ENCODE measurements at regions not wholly inside any gene's neighbourhood (a gene's known extent, or its start where the extent isn't known, plus 50 kb on each side); places are given as distances from the start of the nearest gene placed in this dataset.
"Not testable (repeated sequence)": the region's sequence is repeated elsewhere in the genome, so short reads cannot be mapped to it uniquely, and the experiment has no call there.

DNA sequence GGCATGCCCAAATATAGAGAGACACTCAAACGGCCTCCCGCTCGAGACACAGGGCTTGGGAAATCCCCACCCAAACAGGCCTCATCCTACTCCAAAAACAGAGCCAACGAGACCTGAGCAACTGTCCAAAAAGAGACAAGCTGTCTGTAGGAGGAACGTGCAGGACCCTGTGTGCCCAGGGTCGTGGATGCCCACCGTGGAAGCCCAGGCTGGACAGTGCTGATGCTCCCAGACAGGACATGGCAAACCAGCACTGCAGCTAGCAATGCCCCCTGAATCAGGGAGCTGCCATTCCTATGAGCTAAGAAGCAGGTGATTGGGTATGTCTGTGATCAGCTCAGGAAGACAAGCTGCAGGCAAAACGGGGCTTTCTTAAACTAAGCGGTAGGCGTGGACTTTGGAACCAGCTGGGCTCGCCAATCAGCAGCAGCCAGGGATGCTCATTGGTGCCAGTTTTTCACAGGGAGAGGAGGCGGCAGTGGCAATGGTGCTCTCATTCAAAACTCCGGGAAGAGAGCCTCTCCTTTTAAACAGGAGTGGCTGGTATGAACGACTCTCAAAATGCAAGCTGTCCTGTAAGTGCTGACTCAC lies 113.1 kb upstream of the IRX2 start:
- intact Hi-C loops (cut with DNase I) = no loop called here
- ATAC-seq = no peak
- TF ChIP-seq CTCF (IDR thresholded peaks at IDR 0.05) = no peak
- Histone ChIP-seq H3K4me1 (no peaks in the 10 kb centered on the region), H3K36me3 (ENCODE audit: insufficient read depth in 1 of 2, low read depth in 1 of 2) (no peaks in the 10 kb centered on the region), H3K9me3 (no peaks in the 10 kb centered on the region), H3K27ac (no peak overlapping the region), H3K4me3 (no peak overlapping the region), H3K27me3 (ENCODE audit: insufficient read depth in 3 of 3, low read length in 2 of 3) (no peaks in the 10 kb centered on the region)
- WGBS, 3 donors = 38 to 48% (median 39%) methylated on average over 14 of the region's 14 CpGs
- no peak for DNase-seq

GRCh38 chr5:2863675-2864433 lies 112.4 kb upstream of the IRX2 start:
- no peaks in the 10 kb centered on the region for H3K9me3 ChIP-seq
- 79 to 85% (median 84%) methylated on average over 16 of the region's 16 CpGs for WGBS, 3 donors
- intact Hi-C loops (cut with DNase I) = no loop called here
- no peak overlapping the region for H3K4me3 ChIP-seq
- no peak overlapping the region for H3K27ac ChIP-seq
- DNase-seq (no peak), ATAC-seq (no peak)
- no peaks in the 10 kb centered on the region for H3K4me1 ChIP-seq
- no peak for TF ChIP-seq CTCF (IDR thresholded peaks at IDR 0.05)
- no peaks in the 10 kb centered on the region for H3K36me3 ChIP-seq (ENCODE audit: insufficient read depth in 1 of 2, low read depth in 1 of 2)
- H3K27me3 ChIP-seq (ENCODE audit: insufficient read depth in 3 of 3, low read length in 2 of 3) = no peaks in the 10 kb centered on the region

- ATAC-seq = no peak
- Histone ChIP-seq H3K27ac (no peak overlapping the region), H3K4me1 (no peaks in the 10 kb centered on the region), H3K9me3 (no peaks in the 10 kb centered on the region), H3K36me3 (ENCODE audit: insufficient read depth in 1 of 2, low read depth in 1 of 2) (no peaks in the 10 kb centered on the region), H3K4me3 (no peak overlapping the region), H3K27me3 (ENCODE audit: insufficient read depth in 3 of 3, low read length in 2 of 3) (no peaks in the 10 kb centered on the region)
- TF ChIP-seq CTCF (IDR thresholded peaks at IDR 0.05) = no peak
- intact Hi-C loops (cut with DNase I) = no loop called here
- no peak for DNase-seq
Observed at GRCh38 chr5:2863133-2863532, 111.7 kb upstream of the IRX2 start.

- ATAC-seq; H3K4me1 ChIP-seq; DNase-seq; H3K36me3 ChIP-seq (ENCODE audit: insufficient read depth in 1 of 2, low read depth in 1 of 2); H3K27me3 ChIP-seq (ENCODE audit: insufficient read depth in 3 of 3, low read length in 2 of 3); H3K4me3 ChIP-seq; H3K27ac ChIP-seq; H3K9me3 ChIP-seq; intact Hi-C loops (cut with DNase I): not testable (repeated sequence)
- 92 to 94% (median 94%) methylated on average over 3 of the region's 3 CpGs for WGBS, 3 donors
Observed at GRCh38 chr5:2862176-2862575, 110.7 kb upstream of the IRX2 start.

DNA sequence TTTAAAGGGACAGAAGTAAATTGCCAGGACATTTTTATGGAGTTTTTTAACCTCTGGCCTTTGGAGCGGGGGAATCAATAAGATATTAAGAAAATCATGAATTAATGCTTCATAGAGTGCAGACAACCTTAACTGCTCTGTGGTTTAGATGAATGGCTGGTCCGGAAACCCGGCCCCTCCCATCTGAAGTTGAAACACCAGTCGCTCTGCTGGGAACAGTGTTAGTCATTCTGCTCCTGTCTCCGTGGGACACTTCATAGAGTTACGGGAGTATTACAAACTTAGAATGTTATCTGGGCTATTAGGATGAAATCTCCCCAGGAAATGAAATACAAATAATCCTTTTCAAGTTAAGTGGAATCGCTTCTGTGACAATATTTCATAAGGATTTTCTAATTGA lies 110.1 kb upstream of the IRX2 start:
- H3K4me3 ChIP-seq = no peak overlapping the region
- no peaks in the 10 kb centered on the region for H3K27me3 ChIP-seq (ENCODE audit: insufficient read depth in 3 of 3, low read length in 2 of 3)
- no peaks in the 10 kb centered on the region for H3K9me3 ChIP-seq
- H3K27ac ChIP-seq = no peak overlapping the region
- intact Hi-C loops (cut with DNase I) = no loop called here
- H3K36me3 ChIP-seq (ENCODE audit: insufficient read depth in 1 of 2, low read depth in 1 of 2) = no peaks in the 10 kb centered on the region
- ATAC-seq = no peak
- H3K4me1 ChIP-seq = no peaks in the 10 kb centered on the region
- no peak for DNase-seq
- TF ChIP-seq CTCF (IDR thresholded peaks at IDR 0.05) = no peak
- 46 to 61% (median 52%) methylated on average over 7 of the region's 7 CpGs for WGBS, 3 donors

All from psoas muscle (tissue), 7 donors.